Activated CD4-positive, alpha-beta T cell treated with anti-CD3 and anti-CD28 coated beads for 48 hours (primary cell): ENCODE measurements at regions not wholly inside any gene's neighbourhood (a gene's known extent, or its start where the extent isn't known, plus 50 kb on each side); places are given as distances from the start of the nearest gene placed in this dataset.

Source experiments
- DNase-seq: peaks from one replicate; pipeline ENCODE4 v3.0.0-alpha.2; 2020

- DNase-seq = no peak
Observed at GRCh38 chr15:95825208-95825607, 505.3 kb upstream of the NR2F2 start.

DNA sequence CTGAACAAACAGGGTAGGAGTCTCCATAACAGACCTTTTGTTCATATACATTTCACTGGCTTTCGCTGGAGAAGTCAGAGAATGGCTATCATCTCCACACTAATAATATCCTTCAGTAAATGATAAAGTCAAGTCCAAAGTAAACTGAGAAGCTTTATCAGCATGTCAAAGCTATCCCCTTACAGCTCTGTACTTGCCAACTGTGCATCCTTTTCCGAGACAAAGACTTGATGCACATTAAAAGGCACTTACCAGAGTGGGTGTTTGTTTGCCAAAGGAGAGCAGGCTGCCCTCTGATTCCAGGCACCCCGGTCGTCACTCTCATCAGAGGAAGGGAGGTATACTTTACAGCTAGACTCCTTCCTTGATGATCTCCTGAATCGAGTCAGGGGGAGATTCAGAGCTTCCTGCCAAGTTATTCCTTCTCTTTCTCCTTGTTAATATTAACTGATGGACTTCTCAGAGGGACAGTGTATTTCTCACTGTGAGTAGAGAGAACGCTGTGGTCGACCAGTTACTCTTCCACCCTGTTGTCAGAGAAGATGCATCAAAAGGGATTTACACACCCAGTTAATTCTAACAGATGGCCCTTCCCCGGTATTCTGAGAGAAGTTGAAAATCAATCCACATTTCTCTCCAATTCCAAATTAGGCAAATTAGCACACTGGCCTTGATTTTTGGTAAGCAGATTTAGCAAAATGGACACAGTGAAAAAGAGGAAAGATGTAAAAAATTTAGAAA lies 504.7 kb upstream of the NR2F2 start:
- no peak for DNase-seq

DNA sequence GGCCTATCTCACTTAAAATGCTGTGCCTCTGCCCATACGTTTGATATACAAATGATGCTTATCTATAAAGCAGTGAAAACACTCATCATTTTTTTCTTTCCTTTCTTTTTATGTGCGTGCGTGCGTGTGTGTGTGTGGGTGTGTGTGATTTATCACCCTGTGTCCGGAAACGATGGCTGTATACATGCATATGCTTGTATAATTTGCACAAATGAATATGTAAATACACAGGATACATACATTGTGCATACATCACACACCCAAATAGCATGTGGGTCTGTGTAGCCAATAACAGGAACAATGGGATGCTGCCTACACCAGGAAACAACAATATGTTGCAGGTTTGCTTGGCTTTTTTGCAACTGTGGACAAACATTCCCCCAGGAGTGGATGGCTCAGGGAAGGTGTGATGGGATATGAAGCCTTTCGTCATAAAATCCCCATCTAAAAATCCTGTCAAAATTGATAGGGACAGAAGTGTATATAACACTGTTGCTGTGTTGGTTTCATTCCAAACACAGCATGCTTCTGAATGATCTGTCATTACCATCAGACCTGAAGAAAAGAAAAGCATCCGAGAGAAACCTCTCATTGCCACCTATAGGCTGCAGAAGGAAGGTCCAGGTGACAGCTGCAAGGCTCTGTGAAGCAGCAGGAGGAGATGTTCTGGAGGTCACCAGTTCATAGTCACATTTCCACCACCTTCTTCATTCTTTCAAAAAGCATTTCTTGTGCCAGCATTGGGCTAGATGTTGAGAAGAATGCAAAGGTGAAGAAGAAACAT lies 503.9 kb upstream of the NR2F2 start:
- no peak for DNase-seq

GRCh38 chr15:95829062-95829461 lies 501.4 kb upstream of the NR2F2 start:
- no peak for DNase-seq

DNA sequence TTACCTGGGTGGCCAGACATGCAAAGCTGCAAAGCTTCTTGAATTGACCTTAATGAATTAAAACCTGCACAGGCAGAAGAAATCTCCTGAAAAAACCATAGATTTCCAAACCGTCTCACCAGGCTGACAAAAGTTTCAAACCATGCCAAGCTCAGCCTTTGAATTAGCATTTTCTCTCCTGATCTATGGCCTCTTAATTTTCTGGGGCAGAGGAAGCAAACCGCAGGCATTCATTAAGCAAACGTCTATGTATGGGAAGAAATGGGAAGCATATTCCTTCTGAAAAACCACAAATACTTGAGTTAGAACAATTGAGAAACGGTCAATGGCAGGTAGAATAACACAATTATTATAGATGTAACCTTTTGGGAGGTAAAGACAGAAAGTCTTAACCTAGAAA lies 500.2 kb upstream of the NR2F2 start:
- DNase-seq = no peak

- no peak for DNase-seq
Observed at GRCh38 chr15:95832668-95833067, 497.8 kb upstream of the NR2F2 start.

DNA sequence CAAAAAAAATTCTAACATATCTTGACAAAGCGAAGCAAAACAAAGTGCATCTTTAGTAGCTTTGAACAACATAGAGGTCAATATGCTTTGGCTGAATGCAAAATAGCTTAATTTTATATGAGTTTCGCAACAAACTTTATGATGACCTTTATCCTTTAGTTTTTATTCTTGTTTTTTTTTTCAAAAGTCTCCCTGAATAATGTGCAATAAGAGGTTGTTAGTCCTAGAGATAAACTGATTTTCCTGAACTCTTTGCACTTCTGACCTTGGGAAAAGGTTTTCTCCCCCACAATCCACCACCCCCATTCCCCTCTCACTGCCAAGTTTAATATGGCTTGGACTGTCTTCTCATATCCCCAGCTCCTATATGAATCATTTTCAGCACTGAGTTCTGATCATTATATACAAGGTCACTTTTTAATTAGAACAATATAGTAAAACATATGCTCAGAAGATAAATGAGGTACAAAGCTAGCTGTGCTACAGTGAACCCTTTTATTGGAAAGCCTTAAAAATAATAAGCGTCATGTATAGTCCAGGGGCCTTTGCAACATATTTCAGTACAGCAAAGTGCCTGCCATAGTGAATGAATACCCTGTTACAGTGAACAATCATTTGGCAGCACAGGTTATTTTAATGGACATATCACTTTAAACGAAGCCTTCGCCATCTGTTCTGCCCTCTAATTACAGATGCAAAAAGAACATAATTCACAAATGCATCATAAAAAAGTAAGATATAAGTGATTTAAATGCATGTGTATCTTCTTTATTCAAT lies 496.3 kb upstream of the NR2F2 start:
- no peak for DNase-seq

GRCh38 chr15:95836536-95836935 lies 494.0 kb upstream of the NR2F2 start:
- no peak for DNase-seq

DNA sequence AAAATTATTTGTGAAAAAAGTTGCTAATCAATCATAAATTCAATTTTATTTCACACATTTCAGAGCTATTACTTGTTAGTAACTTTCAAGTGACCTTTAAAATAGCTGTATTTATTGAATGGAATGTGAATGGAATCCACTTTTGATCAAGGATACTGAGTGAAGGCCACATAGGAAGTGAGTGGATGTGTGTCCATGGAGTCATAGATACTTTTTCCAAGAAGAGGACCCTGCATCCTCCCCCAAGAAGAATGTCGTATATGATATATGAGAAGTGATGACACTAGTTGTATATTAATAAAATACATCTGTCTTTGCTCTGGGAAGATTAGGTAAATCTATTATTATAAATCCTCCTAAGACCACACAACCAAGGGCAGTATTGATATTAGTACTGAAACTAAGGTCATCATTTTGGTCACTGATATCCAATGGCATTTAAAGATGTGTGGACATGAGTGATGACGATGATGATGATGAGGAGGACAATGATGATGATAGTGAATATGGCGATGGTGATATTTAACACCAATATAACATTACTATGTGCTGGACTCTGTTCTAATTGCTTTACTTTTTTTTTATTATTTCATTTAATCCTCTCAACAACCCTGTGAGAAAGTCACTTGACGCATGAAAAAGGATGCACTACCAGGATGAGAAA lies 493.0 kb upstream of the NR2F2 start:
- no peak for DNase-seq

- no peak for DNase-seq
Observed at GRCh38 chr15:95839367-95839782, 491.1 kb upstream of the NR2F2 start.

DNA sequence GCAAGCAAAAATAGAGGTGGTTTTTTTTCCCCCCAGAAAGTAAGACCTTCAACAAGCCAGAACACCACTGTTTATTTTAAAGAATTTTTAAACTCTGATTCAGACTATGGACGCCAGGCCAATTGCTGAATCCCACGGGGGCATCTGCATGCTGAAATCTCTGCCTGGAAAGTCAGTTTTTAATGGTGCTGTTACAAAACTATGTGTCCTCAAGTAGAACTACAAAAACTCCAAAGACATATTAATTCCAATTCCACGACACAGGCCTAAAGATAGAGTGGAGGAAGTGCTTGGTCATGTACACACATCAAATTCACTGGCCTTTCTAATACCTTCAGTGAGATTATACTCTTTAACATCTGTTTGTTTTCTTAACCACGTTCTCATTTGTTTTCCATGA lies 490.5 kb upstream of the NR2F2 start:
- DNase-seq = no peak

DNA sequence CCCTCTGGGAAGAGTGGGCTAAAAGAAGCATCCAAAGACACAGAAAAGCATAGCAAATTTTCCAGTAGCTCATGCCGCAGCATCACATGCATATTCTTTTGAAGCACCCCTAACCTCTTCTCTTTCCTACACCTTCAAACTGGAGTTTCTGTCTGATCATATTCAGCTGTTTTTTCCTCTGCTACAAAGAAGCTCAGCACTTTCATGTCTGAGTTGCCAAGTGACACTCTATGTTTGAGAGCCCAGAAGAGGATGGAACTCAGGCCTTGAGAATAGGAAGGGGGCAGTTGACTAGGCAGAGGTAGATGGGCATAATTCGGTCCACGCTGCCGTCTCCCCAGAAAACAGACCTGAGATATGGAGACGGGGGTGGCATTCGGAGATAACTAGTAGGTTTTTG lies 489.6 kb upstream of the NR2F2 start:
- no peak for DNase-seq

DNA sequence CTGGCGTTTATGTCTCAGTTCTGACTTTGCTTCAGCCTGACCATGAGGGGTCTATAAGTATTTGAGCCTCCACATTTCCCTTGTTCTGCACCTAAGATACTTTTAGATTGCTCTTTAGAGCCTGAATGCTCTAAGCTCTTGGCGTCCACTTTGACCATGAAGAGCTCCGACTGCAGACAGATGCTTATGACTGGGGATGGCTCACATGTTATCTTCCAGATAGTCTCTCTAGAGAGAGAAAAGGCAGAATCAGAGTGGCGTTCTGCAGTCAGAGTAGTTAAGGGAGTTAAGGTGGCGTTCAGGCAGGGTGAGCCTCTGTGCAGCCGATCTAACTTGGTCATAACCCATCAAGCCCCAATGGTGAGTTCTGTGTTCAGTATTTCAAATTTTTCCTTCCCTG lies 487.9 kb upstream of the NR2F2 start:
- DNase-seq = no peak

DNA sequence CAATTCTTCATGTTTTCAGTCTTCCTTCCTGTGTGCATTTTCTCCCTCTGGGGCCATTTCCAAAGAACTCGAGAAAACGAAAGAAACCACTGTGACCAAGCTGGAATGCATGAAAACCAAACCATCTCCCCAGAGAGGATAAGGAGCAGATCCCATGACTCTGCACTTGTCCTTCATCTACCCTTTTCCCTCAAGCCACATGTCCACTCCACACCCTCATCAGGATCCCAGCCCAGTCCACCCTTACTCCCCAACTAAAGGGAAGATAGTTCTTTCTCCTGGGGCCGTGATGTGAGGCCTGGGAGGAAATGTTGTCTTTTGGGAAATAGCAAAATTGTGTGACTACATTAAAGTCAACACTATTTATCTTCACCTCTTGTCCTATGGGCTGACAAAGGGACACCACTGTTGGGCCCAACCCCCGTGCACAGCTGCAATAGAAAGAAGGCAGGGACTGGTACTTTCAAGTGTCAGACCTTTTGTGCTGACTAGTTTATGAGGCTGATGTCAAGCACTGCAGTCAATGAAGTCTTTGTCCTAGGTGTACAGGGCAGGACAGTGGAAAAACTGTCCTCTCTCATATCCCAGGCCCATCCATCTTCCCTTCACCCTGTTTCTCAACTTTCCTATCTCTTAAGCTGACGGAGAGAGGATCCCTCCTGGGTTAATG lies 487.1 kb upstream of the NR2F2 start:
- DNase-seq = no peak

DNA sequence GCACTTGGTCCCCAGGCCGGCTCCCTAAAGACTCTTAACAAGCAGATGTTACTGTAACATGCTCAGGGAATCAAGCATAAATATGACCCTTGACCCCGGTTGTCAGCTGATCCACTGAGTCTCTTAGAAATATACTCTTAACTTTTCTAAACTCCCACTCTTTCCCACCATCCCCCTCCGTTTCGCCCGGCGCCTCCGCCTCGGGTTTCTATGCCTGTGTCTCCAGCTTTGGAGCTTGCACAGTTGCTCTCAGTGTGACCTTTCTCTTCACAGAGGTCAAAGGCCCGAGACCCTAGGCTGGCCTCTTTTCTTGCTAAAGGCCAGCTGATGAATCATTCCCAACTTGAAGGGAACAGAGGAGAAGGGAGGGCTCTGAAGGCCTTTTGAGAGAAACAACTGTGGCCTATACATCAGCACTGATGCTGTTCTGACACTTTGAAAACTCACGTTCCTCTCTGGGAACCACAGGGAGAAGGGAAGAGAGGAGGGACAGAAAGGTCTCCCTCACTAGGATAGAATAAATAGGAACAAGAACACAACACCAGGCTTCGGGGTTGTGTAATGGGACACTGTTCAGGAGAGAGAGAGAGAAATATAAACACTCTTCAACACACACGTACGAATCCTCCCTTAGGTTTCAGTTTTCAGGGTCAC lies 484.5 kb upstream of the NR2F2 start:
- DNase-seq = no peak

DNA sequence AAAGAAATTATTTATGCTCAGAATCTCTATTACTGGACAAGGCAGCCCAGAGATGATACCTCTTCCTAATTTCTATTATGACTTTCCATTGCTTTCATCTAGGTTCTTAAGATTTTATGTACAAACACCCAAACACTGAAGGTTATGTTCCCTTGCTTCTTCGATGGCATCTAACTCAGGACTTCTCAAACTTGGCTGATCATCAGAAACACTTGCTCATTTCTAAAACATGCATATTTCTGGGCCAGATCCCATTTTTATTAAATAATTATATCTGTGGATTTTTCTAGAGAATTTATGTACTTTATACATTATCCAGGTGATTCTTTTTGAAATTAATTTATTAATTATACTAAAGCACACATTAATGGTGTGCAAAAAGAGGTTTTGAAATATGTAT lies 482.4 kb upstream of the NR2F2 start:
- DNase-seq = no peak

- no peak for DNase-seq
Observed at GRCh38 chr15:95850837-95851236, 479.7 kb upstream of the NR2F2 start.

GRCh38 chr15:95853350-95853749 lies 477.1 kb upstream of the NR2F2 start:
- no peak for DNase-seq

GRCh38 chr15:95857124-95857757 lies 473.3 kb upstream of the NR2F2 start:
- no peak for DNase-seq

- no peak for DNase-seq
Observed at GRCh38 chr15:95857758-95858157, 472.7 kb upstream of the NR2F2 start.

- no peak for DNase-seq
Observed at GRCh38 chr15:95860406-95860805, 470.1 kb upstream of the NR2F2 start.

- DNase-seq = no peak
Observed at GRCh38 chr15:95864467-95864886, 466.0 kb upstream of the NR2F2 start.
